Left lung (tissue), 4 donors: ENCODE measurements at regions not wholly inside any gene's neighbourhood (a gene's known extent, or its start where the extent isn't known, plus 50 kb on each side); places are given as distances from the start of the nearest gene placed in this dataset.

ENCODE experiments used
- ATAC-seq: fragments of 200-7000 bp; cut with Tn5 transposase; one replicate; pipeline ENCODE4 v1.9.1; 2020; ENCODE audit warnings: moderate library complexity
- DNase-seq, 4 donors: peaks; one replicate each; pipeline ENCODE4 v3.0.0-alpha.2; 2013 to 2020
- H3K27ac ChIP-seq, 2 donors: fragments of 200-600 bp; sonication (generic) in 1 of 2; one replicate each; pipeline versions ENCODE4 v1.5.0 to v1.8.0; 2020 to 2021
- H3K27me3 ChIP-seq, 2 donors: fragments of 200-600 bp; sonication (generic) in 1 of 2; one replicate each; pipeline versions ENCODE4 v1.5.0 to v1.8.0; 2020 to 2021
- H3K36me3 ChIP-seq, 2 donors: fragments of 200-600 bp; sonication (generic) in 1 of 2; one replicate each; pipeline versions ENCODE4 v1.5.0 to v1.8.0; 2020 to 2021
- H3K4me1 ChIP-seq, 2 donors: fragments of 200-600 bp; one replicate each; pipeline ENCODE4 v1.8.0; 2021
- H3K4me3 ChIP-seq, 2 donors: fragments of 200-600 bp; sonication (generic) in 1 of 2; one replicate each; pipeline versions ENCODE4 v1.5.0 to v1.8.0; 2020 to 2021; ENCODE audit warnings: mild to moderate bottlenecking in 1 of 2
- H3K9me3 ChIP-seq, 2 donors: fragments of 200-600 bp; sonication (generic) in 1 of 2; one replicate each; pipeline versions ENCODE4 v1.5.0 to v1.8.0; 2020 to 2021
- intact Hi-C, 2 donors: fragments of 100-400 bp; cut with DNase I; formaldehyde crosslinking; loops; one replicate each; pipeline versions ENCODE4 v1.11.2 to v1.14.2; 2022
- TF ChIP-seq, protein P1 (sequence below), 2 donors: fragments of 200-600 bp; sonication (generic) in 1 of 2; IDR thresholded peaks; one replicate each; pipeline versions ENCODE4 v1.5.0 to v1.8.0; 2021; ENCODE audit warnings: antibody characterized with exemption in 2 of 2
- donor health status: DM: no; HTN: yes; CAD: no.
- donor health status: DM: no; HTN: no; CAD: no.

DNA sequence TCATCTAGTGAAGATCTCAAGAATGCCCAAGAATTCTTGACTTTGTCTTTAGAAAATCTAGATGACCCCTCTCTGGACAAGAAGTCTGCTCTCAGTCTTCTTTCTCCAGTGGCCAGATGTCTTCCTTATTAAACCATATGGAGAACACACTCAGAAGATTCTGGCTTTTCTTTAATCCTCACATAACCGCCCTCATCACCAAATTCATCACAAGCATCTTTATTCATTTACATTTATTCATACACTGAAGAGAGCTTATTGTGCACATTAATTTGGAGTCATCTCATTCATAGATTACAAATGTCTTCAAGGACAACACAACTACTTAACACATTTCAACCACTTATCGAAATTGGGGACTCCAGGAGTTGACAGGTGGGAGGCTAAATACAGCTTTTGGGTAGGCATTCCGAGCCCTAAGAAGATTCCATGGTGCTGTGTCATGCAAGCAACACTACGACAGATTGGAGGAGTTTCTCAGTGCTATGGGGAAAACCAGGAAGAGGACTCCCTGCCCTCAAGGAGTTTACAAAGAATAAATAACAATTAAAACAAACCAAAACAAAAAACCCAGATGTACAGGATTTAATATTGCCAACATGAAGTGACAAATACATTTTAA lies 64.8 kb upstream of the LCLAT1 start:
- intact Hi-C loops: no loop called here
- H3K36me3 ChIP-seq: no peaks in the 10 kb centered on the region
- H3K9me3 ChIP-seq: no peaks in the 10 kb centered on the region
- DNase-seq: no peak
- TF ChIP-seq, protein P1, sequence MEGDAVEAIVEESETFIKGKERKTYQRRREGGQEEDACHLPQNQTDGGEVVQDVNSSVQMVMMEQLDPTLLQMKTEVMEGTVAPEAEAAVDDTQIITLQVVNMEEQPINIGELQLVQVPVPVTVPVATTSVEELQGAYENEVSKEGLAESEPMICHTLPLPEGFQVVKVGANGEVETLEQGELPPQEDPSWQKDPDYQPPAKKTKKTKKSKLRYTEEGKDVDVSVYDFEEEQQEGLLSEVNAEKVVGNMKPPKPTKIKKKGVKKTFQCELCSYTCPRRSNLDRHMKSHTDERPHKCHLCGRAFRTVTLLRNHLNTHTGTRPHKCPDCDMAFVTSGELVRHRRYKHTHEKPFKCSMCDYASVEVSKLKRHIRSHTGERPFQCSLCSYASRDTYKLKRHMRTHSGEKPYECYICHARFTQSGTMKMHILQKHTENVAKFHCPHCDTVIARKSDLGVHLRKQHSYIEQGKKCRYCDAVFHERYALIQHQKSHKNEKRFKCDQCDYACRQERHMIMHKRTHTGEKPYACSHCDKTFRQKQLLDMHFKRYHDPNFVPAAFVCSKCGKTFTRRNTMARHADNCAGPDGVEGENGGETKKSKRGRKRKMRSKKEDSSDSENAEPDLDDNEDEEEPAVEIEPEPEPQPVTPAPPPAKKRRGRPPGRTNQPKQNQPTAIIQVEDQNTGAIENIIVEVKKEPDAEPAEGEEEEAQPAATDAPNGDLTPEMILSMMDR (IDR thresholded peaks at IDR 0.05): no peak
- H3K27ac ChIP-seq: no peak overlapping the region
- H3K4me1 ChIP-seq: no peaks in the 10 kb centered on the region
- H3K4me3 ChIP-seq: no peak overlapping the region
- no peak for ATAC-seq
- no peaks in the 10 kb centered on the region for H3K27me3 ChIP-seq

DNA sequence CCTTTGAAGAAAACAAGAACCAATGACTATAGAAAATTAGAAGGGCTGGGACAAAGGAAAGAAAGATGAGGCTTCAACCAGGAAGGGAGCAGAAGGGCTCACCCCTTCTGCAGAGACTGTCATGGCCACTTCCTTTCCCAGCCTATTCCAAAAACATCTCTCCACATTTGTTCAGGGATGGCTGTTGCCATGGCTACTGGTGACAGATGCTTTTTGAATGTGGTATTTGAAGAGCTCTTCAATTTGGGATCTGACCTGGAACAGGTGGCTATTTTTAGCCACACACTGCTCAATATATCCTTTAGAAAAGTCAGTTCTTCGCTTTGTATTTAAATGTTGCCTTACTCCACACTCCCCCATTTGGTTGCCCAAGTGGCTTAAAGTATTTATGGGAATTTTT lies 64.1 kb upstream of the LCLAT1 start:
- H3K9me3 ChIP-seq: no peaks in the 10 kb centered on the region
- ATAC-seq (no peak), DNase-seq (no peak)
- TF ChIP-seq, protein P1 (IDR thresholded peaks at IDR 0.05): no peak
- intact Hi-C loops: no loop called here
- no peaks in the 10 kb centered on the region for H3K4me1 ChIP-seq
- no peak overlapping the region for H3K4me3 ChIP-seq
- no peak overlapping the region for H3K27ac ChIP-seq
- H3K36me3 ChIP-seq: no peaks in the 10 kb centered on the region
- no peaks in the 10 kb centered on the region for H3K27me3 ChIP-seq

DNA sequence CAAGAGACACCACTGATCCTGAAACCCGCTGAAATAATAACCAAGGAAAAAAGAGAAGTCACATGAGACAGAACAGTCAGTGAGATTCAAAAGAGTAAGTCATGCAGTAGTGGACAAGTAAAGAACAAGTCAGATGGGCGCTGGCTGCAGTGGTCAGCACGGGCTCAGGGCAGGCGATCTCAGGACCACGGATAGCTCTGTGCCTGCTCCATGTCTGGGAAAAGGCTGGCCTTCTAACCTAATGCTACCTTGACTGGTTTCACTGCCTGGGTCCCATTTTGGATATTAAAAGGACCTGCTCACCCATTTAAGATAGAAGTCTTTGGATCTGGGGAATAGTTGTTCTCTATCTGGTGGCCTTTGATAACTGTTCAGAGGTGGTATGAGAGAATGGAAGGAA lies 61.7 kb upstream of the LCLAT1 start:
- Histone ChIP-seq H3K36me3 (no peaks in the 10 kb centered on the region), H3K4me1 (no peaks in the 10 kb centered on the region), H3K4me3 (no peak overlapping the region), H3K27ac (no peak overlapping the region), H3K9me3 (no peaks in the 10 kb centered on the region), H3K27me3 (no peaks in the 10 kb centered on the region)
- intact Hi-C loops: no loop called here
- TF ChIP-seq, protein P1 (IDR thresholded peaks at IDR 0.05): no peak
- ATAC-seq (peak; percentile 81), DNase-seq (no peak)

DNA sequence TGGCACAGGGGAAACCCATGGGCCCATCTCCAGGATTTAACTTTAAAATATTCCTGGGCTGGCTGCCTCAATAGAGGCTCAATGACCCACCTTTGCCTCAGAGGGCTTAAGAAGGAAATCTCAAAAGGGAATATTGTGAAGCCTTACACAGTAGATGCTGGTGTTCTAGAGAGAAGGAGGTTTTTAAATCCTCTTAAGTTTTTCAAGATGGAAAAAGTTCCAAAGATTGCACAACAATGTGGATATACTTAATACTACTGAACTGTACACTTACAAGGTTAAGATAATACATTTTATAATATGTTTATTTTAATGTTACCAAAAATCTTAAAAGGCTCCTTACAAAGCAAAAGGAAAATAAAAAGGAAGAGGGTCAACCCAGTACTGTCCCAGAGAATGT lies 54.9 kb upstream of the LCLAT1 start:
- Histone ChIP-seq H3K27me3 (no peaks in the 10 kb centered on the region), H3K4me1 (no peaks in the 10 kb centered on the region), H3K27ac (no peak overlapping the region), H3K9me3 (no peaks in the 10 kb centered on the region), H3K4me3 (no peak overlapping the region), H3K36me3 (no peaks in the 10 kb centered on the region)
- TF ChIP-seq, protein P1 (IDR thresholded peaks at IDR 0.05): no peak
- ATAC-seq (peak; percentile 68), DNase-seq (no peak)
- intact Hi-C loops: no loop called here

DNA sequence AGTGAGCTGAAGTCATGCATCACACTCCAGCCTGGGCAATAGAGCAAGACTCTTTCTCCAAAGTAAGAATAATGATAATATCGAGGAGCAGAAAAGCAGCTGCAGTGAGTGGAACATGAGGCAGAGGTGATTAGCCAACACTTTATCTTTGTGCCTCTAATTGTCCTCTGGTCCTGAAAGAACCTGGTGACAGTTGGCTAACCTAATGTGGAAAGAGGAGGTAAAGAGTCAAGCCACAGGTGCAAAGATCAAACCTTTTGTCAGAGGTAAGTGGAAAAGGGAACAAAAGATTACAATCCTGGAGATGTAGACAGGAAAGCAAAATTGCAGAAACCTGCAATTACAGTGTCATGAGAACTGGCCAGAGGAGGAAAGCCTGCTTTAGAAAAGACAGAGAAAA lies 53.5 kb upstream of the LCLAT1 start:
- no peaks in the 10 kb centered on the region for H3K36me3 ChIP-seq
- DNase-seq: no peak
- no peaks in the 10 kb centered on the region for H3K9me3 ChIP-seq
- intact Hi-C loops: no loop called here
- TF ChIP-seq, protein P1 (IDR thresholded peaks at IDR 0.05): no peak
- no peak overlapping the region for H3K4me3 ChIP-seq
- H3K4me1 ChIP-seq: no peaks in the 10 kb centered on the region
- no peak overlapping the region for H3K27ac ChIP-seq
- no peaks in the 10 kb centered on the region for H3K27me3 ChIP-seq
- no peak for ATAC-seq
